HG02763 (cell line): ENCODE measurements at regions not wholly inside any gene's neighbourhood (a gene's known extent, or its start where the extent isn't known, plus 50 kb on each side); places are given as distances from the start of the nearest gene placed in this dataset.
"Not testable (repeated sequence)": the region's sequence is repeated elsewhere in the genome, so short reads cannot be mapped to it uniquely, and the experiment has no call there.

Experiments used
- ATAC-seq: cut with Tn5 transposase; IDR thresholded peaks from one replicate; pipeline ENCODE4 v1.9.1; 2021; ENCODE audit warnings: mild to moderate bottlenecking, moderate library complexity; ENCODE audit not compliant: unreplicated experiment

GRCh38 chr11:33971530-33971929 lies 79.7 kb upstream of the LMO2 start:
- ATAC-seq = not testable (repeated sequence)

GRCh38 chr11:33970984-33971466 lies 79.1 kb upstream of the LMO2 start:
- ATAC-seq = no peak

GRCh38 chr11:33967451-33967850 lies 75.6 kb upstream of the LMO2 start:
- ATAC-seq = no peak

- no peak for ATAC-seq
Observed at GRCh38 chr11:33965032-33965431, 73.2 kb upstream of the LMO2 start.

GRCh38 chr11:33959855-33960400 lies 68.1 kb upstream of the LMO2 start:
- ATAC-seq = no peak

DNA sequence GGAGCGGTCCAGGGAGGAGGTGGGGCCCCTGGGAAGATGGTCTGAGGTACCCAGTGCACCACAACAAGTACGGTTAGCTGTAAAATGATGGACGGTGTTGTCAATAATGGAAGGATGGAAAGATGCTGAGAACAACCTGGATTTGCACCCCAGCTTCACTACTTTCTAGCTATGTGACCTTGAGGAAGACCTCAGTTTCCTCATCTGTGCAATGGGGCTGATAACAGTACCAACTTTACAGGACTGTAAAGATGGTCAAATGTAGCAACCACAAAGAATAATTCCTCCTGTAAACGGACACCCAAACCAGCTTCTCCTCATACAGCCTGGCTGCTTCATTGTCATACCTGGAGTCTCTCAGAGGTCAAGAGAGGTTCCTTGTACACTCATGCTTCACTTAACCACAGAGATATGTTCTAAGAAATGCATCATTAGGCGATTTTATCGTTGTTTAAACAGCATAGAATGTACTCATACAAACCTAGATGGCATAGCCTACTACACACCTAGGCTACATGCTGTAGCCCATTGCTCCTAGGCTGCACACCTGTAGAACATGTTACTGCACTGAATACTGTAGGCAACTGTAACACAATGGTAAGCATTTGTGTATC lies 65.5 kb upstream of the LMO2 start:
- ATAC-seq = no peak

GRCh38 chr11:33956611-33957010 lies 64.7 kb upstream of the LMO2 start:
- no peak for ATAC-seq

DNA sequence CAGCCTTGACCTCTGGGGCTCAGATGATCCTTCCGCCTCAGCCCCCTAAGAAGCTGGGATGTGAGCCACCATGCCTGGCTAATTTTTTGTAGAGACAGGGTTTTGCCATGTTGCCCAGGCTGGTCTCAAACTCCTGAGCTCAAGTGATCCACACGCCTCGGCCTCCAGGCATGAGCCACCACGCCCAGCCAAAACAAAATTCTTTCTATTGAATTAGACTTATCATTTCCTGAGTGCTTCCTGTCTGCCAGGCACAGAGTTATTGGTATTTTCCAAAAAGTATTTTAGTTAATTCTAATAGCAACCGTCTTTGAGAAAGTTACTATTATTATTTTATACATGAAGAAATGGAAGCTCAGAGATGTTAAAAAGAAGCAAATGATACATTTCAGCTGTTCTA lies 61.4 kb upstream of the LMO2 start:
- no peak for ATAC-seq

DNA sequence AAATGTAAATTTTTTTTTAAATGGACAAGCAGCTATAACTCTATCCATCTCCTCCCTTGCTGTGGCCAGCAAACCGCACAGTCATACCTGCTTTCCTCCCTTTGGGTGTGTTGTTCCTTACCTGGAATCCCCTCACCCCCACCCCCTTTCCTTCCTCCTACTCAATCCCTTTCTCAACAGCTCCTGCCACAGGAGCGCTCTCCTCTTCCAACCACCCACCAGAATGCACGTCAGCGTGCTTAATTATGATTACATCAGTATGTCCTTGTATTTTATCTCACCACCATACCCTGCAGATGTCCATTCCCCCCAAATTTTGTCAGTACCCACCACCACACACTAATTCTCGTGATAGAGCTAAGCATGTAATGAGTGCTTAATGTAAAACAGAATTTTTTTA lies 60.9 kb upstream of the LMO2 start:
- no peak for ATAC-seq

DNA sequence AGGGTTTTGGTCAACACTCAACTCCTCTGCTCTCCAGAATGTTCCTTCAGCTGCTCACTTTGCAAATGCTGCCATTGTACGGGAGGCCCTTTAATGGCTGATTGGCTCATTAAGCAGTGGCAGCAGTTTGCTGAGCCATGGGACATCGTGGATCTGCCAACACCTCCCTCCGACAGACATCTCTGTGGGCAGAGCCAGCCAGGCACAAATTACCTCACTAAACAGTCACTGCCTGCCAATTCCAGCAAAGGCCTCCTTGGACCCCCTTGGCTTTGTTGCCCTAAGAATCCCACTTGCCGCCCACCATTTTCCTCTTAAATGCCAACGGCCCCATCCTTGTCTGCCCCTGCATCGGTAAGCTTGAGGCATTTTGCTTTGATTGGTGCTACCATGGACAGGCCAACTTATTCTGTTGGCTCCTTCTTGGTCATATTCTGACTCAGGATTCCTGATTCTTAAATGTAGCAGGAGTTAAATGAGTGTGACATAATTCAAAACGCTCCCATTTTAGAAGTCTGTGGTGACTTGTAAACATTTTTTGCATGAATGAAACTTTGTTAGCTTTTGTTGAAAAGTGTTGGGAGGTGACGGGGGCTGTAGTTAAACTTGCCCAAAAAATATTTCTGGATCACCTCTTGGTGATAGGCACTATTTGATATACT lies 57.5 kb upstream of the LMO2 start:
- no peak for ATAC-seq

GRCh38 chr11:33948494-33948893 lies 56.6 kb upstream of the LMO2 start:
- no peak for ATAC-seq

GRCh38 chr11:33947918-33948317 lies 56.0 kb upstream of the LMO2 start:
- not testable (repeated sequence) for ATAC-seq

DNA sequence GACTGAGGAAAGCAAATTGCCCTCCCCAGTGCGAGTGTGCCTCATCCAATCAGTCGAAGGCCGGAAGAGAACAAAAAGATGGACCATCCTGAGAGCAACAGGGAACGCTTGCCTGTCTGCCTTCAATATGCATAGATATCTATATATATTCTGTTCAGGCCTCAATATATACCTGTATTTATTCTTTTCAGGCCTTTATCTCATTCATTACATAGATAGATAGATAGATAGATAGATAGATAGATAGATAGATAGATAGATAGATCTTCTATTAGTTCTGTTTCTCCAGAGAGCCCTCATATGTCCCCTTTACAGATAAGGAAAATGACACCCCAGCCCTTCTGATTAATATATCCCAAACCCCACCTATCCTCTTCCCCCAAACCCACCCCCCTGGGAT lies 55.1 kb upstream of the LMO2 start:
- no peak for ATAC-seq

- ATAC-seq = no peak
Observed at GRCh38 chr11:33945481-33946268, 53.8 kb upstream of the LMO2 start.

GRCh38 chr11:33944693-33945424 lies 53.0 kb upstream of the LMO2 start:
- no peak for ATAC-seq

- no peak for ATAC-seq
Observed at GRCh38 chr11:33944345-33944692, 52.4 kb upstream of the LMO2 start.

DNA sequence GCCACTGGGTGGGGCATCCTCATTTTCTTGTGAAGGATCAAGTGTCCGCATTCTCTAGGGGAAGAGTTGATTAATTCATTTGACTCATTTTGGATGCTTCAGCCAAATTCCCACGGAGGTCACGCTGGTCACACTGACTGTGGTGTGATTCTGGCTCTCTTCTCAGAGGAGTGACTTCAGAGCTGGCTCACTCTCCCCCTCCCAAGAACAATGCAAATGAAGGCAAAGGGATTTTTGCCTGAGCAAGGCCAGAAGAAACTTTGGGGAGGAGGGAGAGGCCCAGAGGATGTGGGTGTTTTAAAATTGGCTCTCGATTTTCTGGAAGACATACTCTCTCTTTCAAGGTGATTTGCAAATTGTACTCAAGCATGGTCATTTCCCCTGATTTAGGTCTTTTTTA lies 51.1 kb upstream of the LMO2 start:
- peak; percentile 62 for ATAC-seq

DNA sequence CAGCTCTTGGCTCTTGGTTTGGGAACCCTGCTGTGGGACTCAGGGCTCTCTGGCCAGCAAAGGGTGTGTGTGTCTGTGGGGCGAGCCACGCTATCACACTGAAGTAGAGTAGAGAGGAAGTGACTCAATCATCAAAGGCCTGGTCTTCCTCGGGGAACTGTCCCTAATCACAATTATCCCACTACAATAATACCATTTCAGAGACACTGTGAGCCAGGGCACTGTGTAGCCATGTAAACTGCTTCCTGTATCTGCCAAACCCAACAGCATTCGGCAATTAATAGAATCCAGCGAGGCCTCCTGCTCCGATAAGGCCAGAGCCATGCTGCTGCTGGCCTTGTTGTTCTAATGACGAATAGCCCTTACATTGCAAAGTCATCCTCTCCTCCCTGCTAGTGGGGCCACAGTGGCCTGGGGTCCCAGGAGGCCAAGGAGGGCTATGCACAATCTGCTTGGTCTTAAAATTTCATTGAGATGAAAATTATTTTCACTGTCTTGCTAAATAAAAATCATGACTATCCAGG lies 49.8 kb upstream of the LMO2 start:
- no peak for ATAC-seq
